GM10266 (cell line): ENCODE measurements at regions not wholly inside any gene's neighbourhood (a gene's known extent, or its start where the extent isn't known, plus 50 kb on each side); places are given as distances from the start of the nearest gene placed in this dataset.

Source experiments
- DNase-seq: peaks from one replicate; pipeline ENCODE4 v3.0.0; 2012; ENCODE audit errors: extremely low spot score
- TF ChIP-seq, protein P1 (sequence below): IDR thresholded peaks from 2 replicates; pipeline ENCODE4 v1.5.1; 2012; ENCODE audit warnings: mild to moderate bottlenecking, low read depth; ENCODE audit not compliant: control insufficient read depth, insufficient read depth; ENCODE audit errors: missing control alignments

DNA sequence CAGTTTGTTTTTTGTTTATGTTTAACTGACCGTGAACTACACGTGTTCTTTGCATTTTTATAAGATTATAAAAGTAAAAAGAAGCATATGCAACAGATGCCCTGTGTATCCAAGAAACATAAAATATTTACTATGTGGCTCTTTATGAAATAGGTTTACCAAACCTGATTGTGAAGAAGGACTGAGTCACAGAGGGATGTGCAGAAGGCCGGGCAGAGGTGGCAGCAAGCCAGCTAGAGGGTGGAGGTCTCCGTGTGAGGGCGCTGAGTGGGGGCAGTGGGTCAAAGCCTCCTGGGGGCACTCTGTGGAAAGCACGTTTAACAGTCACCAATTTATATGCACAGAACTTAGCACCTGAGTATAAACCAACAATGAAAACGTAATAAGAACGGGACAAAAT, 97.2 kb downstream of the TMEM18 start:
- no peak for DNase-seq
- TF ChIP-seq, protein P1, sequence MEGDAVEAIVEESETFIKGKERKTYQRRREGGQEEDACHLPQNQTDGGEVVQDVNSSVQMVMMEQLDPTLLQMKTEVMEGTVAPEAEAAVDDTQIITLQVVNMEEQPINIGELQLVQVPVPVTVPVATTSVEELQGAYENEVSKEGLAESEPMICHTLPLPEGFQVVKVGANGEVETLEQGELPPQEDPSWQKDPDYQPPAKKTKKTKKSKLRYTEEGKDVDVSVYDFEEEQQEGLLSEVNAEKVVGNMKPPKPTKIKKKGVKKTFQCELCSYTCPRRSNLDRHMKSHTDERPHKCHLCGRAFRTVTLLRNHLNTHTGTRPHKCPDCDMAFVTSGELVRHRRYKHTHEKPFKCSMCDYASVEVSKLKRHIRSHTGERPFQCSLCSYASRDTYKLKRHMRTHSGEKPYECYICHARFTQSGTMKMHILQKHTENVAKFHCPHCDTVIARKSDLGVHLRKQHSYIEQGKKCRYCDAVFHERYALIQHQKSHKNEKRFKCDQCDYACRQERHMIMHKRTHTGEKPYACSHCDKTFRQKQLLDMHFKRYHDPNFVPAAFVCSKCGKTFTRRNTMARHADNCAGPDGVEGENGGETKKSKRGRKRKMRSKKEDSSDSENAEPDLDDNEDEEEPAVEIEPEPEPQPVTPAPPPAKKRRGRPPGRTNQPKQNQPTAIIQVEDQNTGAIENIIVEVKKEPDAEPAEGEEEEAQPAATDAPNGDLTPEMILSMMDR = no peak

DNA sequence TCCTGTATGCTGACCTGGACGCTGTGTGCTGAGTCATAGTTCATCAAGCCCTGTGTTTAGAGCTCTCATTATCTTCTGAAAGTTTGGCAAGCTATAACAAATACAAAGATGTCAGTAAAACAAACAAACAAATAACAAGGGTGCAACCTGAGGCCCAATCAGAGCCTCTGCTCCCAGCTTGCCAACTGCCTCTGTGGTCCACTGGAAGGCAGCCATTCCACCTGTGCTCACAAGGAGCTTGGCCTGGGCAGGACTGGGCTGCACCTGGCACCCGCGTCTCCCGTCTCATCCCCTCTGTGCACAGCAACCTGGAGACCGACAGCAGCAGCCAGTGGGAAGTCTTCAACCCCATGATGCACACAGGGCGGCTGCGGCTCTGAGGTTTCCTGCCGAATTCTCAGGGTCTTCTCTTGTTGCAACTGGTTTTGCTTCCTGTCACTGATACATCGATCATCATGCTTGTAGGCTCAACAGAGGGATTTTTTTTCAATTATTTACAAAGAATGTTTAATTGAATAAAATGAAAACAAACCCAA, 97.8 kb downstream of the TMEM18 start:
- TF ChIP-seq, protein P1 = no peak
- DNase-seq = no peak

DNA sequence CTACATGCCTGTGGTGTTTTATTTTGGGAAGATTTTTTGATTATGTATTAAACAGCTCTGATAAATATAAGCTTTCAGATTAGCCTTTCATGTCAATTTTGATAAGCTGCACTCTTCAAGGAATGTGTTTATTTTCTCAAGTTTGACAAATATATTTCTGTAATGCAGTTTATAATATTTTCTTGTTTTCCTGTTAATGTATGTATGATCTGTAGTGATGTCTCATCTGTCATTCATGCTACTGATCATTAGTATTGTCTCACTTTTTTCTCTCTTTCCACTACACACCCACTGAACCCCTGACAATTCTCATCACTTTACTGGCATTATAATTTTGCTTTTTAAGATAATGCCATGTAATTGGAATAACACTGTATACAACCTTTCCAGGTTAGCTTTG, 100.9 kb downstream of the TMEM18 start:
- DNase-seq = no peak
- TF ChIP-seq, protein P1 = no peak

DNA sequence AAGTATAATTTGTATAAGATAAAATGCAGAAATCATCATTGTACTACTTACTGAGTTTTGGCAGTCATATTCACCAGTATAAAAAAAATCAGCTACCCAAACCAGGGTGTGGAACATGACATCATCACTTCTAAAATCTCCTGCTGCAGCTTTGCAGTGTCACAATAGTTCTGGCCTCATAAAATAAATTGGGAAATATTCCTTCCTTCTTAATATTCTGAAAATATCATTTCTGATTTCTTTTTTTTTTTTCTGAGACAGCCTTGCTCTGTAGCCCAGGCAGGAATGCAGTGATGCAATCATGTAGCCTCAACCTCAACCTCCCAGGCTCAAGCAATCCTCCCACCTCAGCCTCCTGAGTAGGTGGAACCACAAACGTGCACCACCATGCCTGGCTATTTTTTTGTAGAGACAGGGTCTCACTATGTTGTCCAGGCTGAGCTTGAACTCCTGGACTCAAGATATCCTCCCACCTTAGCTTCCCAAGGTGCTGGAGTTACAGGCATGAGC, 101.4 kb downstream of the TMEM18 start:
- DNase-seq = no peak

DNA sequence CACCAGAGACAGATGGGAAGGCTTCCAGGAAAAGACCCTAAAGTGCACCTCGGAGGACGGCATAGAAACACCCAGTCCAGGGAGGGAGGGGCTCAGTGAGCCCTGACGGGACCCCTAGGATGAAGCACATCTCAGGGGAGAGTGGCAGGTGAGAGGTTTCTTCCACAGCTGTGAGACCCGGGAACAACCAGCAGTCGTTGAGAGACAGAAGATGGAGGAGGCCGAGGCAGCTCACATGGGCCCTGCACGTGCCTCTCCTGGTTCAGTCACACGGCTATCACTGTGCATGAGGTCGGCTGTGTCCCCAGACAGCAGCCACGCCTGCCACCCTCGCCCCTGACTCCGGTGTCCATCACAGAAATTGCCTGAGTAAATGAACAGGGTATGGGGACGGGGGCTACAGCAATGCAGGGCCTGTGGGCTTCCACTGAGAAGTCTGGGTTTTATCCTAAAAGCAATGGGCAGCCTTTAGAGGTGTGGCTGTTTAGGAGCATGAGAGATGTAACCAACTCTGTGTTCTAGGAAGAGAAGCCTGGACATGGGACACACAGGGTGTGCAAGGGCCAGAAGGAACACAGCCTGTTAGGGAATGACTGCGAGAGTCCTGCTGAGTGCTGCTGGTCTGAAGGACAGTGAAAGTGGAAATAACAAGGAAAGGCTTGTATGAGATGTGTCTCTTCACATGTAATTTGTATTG, 102.0 kb downstream of the TMEM18 start:
- TF ChIP-seq, protein P1 = no peak
- no peak for DNase-seq

More for the DNA sequence above, 101.4 kb downstream of the TMEM18 start:
- TF ChIP-seq, protein P1 = no peak

DNA sequence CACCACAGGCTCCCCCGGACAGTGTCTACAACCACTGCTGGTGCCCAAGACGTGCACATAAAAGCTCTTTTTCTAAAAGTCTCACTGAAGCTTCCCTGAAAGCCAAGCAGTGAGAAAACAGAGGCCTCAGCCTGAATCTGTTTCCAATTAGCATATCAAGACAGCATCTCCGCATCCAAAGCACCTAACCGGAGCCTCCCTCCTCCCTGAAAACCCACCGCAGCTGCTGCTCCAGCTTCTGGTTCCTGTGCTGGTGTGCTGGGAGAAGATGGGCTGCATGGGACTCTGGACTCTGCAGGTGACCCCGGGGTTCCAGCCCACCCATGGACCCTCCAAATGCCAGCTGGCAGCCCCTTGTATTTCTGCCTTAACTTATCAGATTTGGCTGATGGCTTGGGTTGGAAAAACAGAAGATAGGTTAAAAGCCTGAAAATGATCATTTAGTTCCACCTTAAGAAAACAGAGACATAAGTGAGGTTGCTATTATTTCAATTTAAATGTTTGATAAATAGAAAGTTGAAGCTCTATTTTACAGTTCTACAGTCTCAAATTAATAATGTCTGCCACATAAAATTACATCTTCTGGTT, 103.3 kb downstream of the TMEM18 start:
- TF ChIP-seq, protein P1 = no peak
- no peak for DNase-seq

DNA sequence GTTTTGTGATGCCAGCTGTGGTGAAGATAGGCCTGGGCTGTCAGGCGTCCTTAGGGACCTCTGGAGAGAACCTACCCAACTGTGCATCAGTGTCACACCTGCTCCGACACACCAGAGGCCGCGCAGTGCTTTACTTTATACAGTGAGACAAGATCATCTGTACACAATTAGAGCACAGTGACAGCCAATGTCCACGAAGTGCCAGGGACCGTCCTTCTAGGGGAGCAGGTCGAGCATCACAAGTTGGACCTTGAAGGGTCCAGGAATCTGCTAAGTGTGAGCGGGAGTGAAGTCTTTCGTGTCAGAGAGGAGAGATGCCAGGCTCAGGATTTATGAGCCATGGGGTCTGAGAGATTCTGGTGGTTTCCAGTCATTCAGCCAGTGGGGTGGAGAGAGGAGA, 104.2 kb downstream of the TMEM18 start:
- DNase-seq = no peak
- TF ChIP-seq, protein P1 = no peak
